Uterus (tissue), 3 donors: ENCODE measurements at regions not wholly inside any gene's neighbourhood (a gene's known extent, or its start where the extent isn't known, plus 50 kb on each side); places are given as distances from the start of the nearest gene placed in this dataset.

Experiments used
- DNase-seq, 2 donors: peaks; one replicate each; pipeline ENCODE4 v3.0.0-alpha.2; 2019 to 2020
- H3K27ac ChIP-seq, 2 donors: fragments of 200-600 bp; sonication (generic); 1 replicate in 1 of 2; 2 replicates in 1 of 2; pipeline ENCODE4 v1.5.1; 2016 to 2018
- H3K27me3 ChIP-seq, 2 donors: fragments of 200-600 bp; sonication (generic); one replicate each; pipeline ENCODE4 v1.5.1; 2018 to 2019; ENCODE audit warnings: control low read depth in 1 of 2
- H3K36me3 ChIP-seq, 2 donors: fragments of 200-600 bp; sonication (generic); one replicate each; pipeline ENCODE4 v1.5.1; 2019; ENCODE audit warnings: control low read depth in 1 of 2
- H3K4me1 ChIP-seq, 2 donors: fragments of 200-600 bp; sonication (generic); one replicate each; pipeline ENCODE4 v1.5.1; 2018 to 2019; ENCODE audit warnings: control low read depth in 1 of 2
- H3K4me3 ChIP-seq, 2 donors: fragments of 200-600 bp; sonication (generic); 1 replicate in 1 of 2; 2 replicates in 1 of 2; pipeline ENCODE4 v1.5.1; 2018 to 2019; ENCODE audit warnings: mild to moderate bottlenecking in 1 of 2
- H3K9me3 ChIP-seq, 2 donors: fragments of 200-600 bp; sonication (generic); one replicate each; pipeline ENCODE4 v1.5.1; 2019; ENCODE audit warnings: control low read depth in 1 of 2
- POLR2A ChIP-seq, 2 donors: fragments of 450-650 bp; IDR thresholded peaks; one replicate each; pipeline ENCODE4 v1.6.1; 2016; ENCODE audit warnings: antibody characterized with exemption in 2 of 2, mild to moderate bottlenecking in 1 of 2, moderate library complexity in 1 of 2
- intact Hi-C: fragments of 100-400 bp; cut with DNase I; formaldehyde crosslinking; loops from one replicate; pipeline ENCODE4 v1.15.1; 2023; ENCODE audit warnings: low total_unique reads
- TF ChIP-seq, protein P1 (sequence below), 4 experiments: fragments of 200-600 bp in 2 of 4; fragments of 450-650 bp in 2 of 4; sonication (generic) in 2 of 4; IDR thresholded peaks; one replicate each; pipeline ENCODE4 v1.5.1; 2016 to 2019; ENCODE audit warnings: antibody characterized with exemption in 4 of 4, mild to moderate bottlenecking in 2 of 4, moderate library complexity in 1 of 4
- donor health status: DM: yes; HTN: yes; CAD: no.

- TF ChIP-seq, protein P1, sequence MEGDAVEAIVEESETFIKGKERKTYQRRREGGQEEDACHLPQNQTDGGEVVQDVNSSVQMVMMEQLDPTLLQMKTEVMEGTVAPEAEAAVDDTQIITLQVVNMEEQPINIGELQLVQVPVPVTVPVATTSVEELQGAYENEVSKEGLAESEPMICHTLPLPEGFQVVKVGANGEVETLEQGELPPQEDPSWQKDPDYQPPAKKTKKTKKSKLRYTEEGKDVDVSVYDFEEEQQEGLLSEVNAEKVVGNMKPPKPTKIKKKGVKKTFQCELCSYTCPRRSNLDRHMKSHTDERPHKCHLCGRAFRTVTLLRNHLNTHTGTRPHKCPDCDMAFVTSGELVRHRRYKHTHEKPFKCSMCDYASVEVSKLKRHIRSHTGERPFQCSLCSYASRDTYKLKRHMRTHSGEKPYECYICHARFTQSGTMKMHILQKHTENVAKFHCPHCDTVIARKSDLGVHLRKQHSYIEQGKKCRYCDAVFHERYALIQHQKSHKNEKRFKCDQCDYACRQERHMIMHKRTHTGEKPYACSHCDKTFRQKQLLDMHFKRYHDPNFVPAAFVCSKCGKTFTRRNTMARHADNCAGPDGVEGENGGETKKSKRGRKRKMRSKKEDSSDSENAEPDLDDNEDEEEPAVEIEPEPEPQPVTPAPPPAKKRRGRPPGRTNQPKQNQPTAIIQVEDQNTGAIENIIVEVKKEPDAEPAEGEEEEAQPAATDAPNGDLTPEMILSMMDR (IDR thresholded peaks at IDR 0.05) = no peak
- no peak for TF ChIP-seq POLR2A (IDR thresholded peaks at IDR 0.05)
- Histone ChIP-seq H3K27ac (no peak overlapping the region), H3K4me1 (no peaks in the 10 kb centered on the region), H3K27me3 (no peaks in the 10 kb centered on the region), H3K36me3 (no peaks in the 10 kb centered on the region), H3K9me3 (no peaks in the 10 kb centered on the region), H3K4me3 (no peak overlapping the region)
- intact Hi-C loops = no loop called here
- DNase-seq = no peak
Observed at GRCh38 chr15:62524848-62525247, 359.8 kb upstream of the C2CD4B start.

DNA sequence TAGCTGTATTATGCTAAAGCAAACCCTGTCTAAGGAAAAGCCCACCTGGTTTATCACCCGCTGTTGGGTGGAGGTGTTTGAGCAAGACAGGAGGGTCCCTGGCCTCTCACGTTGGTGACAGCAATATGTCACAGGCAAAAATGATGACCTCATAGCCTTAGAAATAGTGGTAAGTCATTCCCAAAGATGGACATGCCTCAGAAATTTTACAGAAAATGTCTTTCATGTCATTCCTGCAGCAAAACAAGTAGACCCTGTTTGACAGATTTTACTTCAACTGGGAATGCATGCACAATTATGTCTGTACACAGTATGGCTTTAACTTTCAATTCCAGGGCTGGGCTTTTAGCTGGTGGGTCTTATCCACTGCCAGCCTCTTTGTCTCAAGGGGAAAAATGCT is 362.3 kb upstream of the C2CD4B start:
- TF ChIP-seq POLR2A (IDR thresholded peaks at IDR 0.05) = no peak
- TF ChIP-seq, protein P1 (IDR thresholded peaks at IDR 0.05) = no peak
- Histone ChIP-seq H3K4me3 (no peak overlapping the region), H3K9me3 (no peaks in the 10 kb centered on the region), H3K27ac (no peak overlapping the region), H3K27me3 (no peaks in the 10 kb centered on the region), H3K36me3 (no peaks in the 10 kb centered on the region), H3K4me1 (no peaks in the 10 kb centered on the region)
- intact Hi-C loops = no loop called here
- no peak for DNase-seq

- H3K9me3 ChIP-seq = no peaks in the 10 kb centered on the region
- no peak overlapping the region for H3K27ac ChIP-seq
- DNase-seq = no peak
- no peaks in the 10 kb centered on the region for H3K4me1 ChIP-seq
- intact Hi-C loops = no loop called here
- TF ChIP-seq, protein P1 (IDR thresholded peaks at IDR 0.05) = no peak
- TF ChIP-seq POLR2A (IDR thresholded peaks at IDR 0.05) = no peak
- H3K27me3 ChIP-seq = no peaks in the 10 kb centered on the region
- no peaks in the 10 kb centered on the region for H3K36me3 ChIP-seq
- no peak overlapping the region for H3K4me3 ChIP-seq
Observed at GRCh38 chr15:62528505-62528904, 363.4 kb upstream of the C2CD4B start.

DNA sequence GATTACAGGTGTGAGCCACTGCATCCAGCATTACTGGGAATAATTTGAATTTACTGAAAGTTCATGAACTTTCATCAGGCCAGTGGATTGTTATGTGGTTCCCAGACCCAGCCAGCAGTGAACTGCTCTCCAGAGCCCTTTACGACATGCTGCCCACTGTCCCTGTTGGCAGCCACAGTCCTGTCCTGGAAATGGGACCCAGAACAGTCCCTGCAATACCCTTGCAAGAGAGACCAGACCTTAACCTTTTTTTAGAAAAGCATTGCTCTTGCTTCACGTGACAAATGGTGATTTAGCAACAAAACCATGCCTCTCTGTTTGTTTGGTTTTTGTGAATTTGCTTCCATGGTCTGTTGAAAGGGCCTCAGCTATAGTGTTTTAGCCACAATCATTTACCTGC is 367.3 kb upstream of the C2CD4B start:
- intact Hi-C loops = no loop called here
- H3K4me3 ChIP-seq = no peak overlapping the region
- H3K27ac ChIP-seq = no peak overlapping the region
- no peaks in the 10 kb centered on the region for H3K36me3 ChIP-seq
- H3K4me1 ChIP-seq = no peaks in the 10 kb centered on the region
- no peaks in the 10 kb centered on the region for H3K27me3 ChIP-seq
- no peaks in the 10 kb centered on the region for H3K9me3 ChIP-seq
- no peak for TF ChIP-seq POLR2A (IDR thresholded peaks at IDR 0.05)
- TF ChIP-seq, protein P1 (IDR thresholded peaks at IDR 0.05) = no peak
- DNase-seq = no peak

- Histone ChIP-seq H3K4me3 (no peak overlapping the region), H3K27me3 (no peaks in the 10 kb centered on the region), H3K9me3 (no peaks in the 10 kb centered on the region), H3K36me3 (no peaks in the 10 kb centered on the region), H3K27ac (no peak overlapping the region), H3K4me1 (no peaks in the 10 kb centered on the region)
- TF ChIP-seq POLR2A (IDR thresholded peaks at IDR 0.05) = no peak
- TF ChIP-seq, protein P1 (IDR thresholded peaks at IDR 0.05) = no peak
- DNase-seq = no peak
- intact Hi-C loops = no loop called here
Observed at GRCh38 chr15:62533687-62534086, 368.6 kb upstream of the C2CD4B start.
